H1 (cell line): ENCODE measurements at regions not wholly inside any gene's neighbourhood (a gene's known extent, or its start where the extent isn't known, plus 50 kb on each side); places are given as distances from the start of the nearest gene placed in this dataset.

Experiments used
- CHD7 ChIP-seq: fragments of 300-600 bp; sonication (generic); IDR thresholded peaks from 2 replicates; pipeline ENCODE4 v1.7.1; 2012; ENCODE audit warnings: low read length, moderate library complexity, mild to moderate bottlenecking, inconsistent platforms; ENCODE audit not compliant: insufficient replicate concordance
- CREB1 ChIP-seq: IDR thresholded peaks from 2 replicates; pipeline ENCODE4 v1.6.1; 2012; ENCODE audit warnings: inconsistent platforms
- JUND ChIP-seq: IDR thresholded peaks from 2 replicates; pipeline ENCODE4 v1.6.1; 2011; ENCODE audit warnings: mild to moderate bottlenecking, improper control_type of control experiment, low read length
- TF ChIP-seq, protein P1 (sequence below): IDR thresholded peaks from 2 replicates; pipeline ENCODE4 v1.6.1; 2012; ENCODE audit warnings: low read length, inconsistent platforms

- TF ChIP-seq, protein P1, sequence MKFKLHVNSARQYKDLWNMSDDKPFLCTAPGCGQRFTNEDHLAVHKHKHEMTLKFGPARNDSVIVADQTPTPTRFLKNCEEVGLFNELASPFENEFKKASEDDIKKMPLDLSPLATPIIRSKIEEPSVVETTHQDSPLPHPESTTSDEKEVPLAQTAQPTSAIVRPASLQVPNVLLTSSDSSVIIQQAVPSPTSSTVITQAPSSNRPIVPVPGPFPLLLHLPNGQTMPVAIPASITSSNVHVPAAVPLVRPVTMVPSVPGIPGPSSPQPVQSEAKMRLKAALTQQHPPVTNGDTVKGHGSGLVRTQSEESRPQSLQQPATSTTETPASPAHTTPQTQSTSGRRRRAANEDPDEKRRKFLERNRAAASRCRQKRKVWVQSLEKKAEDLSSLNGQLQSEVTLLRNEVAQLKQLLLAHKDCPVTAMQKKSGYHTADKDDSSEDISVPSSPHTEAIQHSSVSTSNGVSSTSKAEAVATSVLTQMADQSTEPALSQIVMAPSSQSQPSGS: no peak
- TF ChIP-seq CREB1 (no peak), CHD7 (no peak), JUND (no peak)
- TF ChIP-seq, all 59 proteins: peak for 0
These were observed 1180.8 kb downstream of the CDH12 start (continued) for GRCh38 chr5:21672360-21672759.
